SK-N-SH (cell line): ENCODE measurements at regions not wholly inside any gene's neighbourhood (a gene's known extent, or its start where the extent isn't known, plus 50 kb on each side); places are given as distances from the start of the nearest gene placed in this dataset.

ENCODE experiments used
- CTCF ChIA-PET: fragments of 300-600, 350-600 bp; formaldehyde crosslinking; extraction: SDS; loops from one replicate; lab custom pipeline; 2021; lab: Yijun Ruan, JAX
- POLR2A ChIA-PET: fragments of 350-600 bp; sonication (Branson Sonifier 250); formaldehyde crosslinking; extraction: SDS; loops from one replicate; lab custom pipeline; 2020; ENCODE audit warnings: antibody characterized with exemption, inconsistent platforms; lab: Yijun Ruan, JAX
- DNase-seq: peaks from one replicate; pipeline ENCODE4 v3.0.0; 2012
- H2AFZ ChIP-seq: fragments of 200-600 bp; sonication (generic); 2 replicates; pipeline ENCODE4 v1.8.1; 2016; ENCODE audit warnings: antibody characterized with exemption, mild to moderate bottlenecking, low read depth
- H3F3A ChIP-seq: fragments of 200-600 bp; sonication (generic); replicated peaks from 2 replicates; pipeline ENCODE3; 2016; ENCODE audit warnings: antibody characterized with exemption, mild to moderate bottlenecking; ENCODE audit not compliant: insufficient read depth
- H3K27ac ChIP-seq, 2 experiments: fragments of 200-500 bp in 1 of 2; fragments of 200-600 bp in 1 of 2; sonication (Bioruptor generic) in 1 of 2; sonication (generic), shearing (Covaris generic) in 1 of 2; 2 replicates each; pipeline versions ENCODE4 v1.5.1 to v1.6.1; 2014 to 2016; ENCODE audit warnings: low read depth in 2 of 2, inconsistent platforms in 1 of 2, low read length in 1 of 2, mild to moderate bottlenecking in 1 of 2, mixed read lengths in 1 of 2
- H3K27me3 ChIP-seq: fragments of 200-600 bp; sonication (generic), shearing (Covaris generic); 2 replicates; pipeline ENCODE4 v1.6.1; 2016; ENCODE audit warnings: mixed run types; ENCODE audit not compliant: insufficient read depth
- H3K36me3 ChIP-seq, 2 experiments: fragments of 200-500 bp in 1 of 2; fragments of 200-600 bp in 1 of 2; sonication (Bioruptor generic) in 1 of 2; sonication (generic) in 1 of 2; replicated peaks in 1 of 2; 2 replicates each; pipeline versions ENCODE3 to v1.5.1; 2014 to 2016; ENCODE audit warnings: low read length in 1 of 2, mild to moderate bottlenecking in 1 of 2; ENCODE audit not compliant: insufficient read depth in 2 of 2, control insufficient read depth in 1 of 2
- H3K4me1 ChIP-seq, 2 experiments: fragments of 200-500 bp in 1 of 2; fragments of 200-600 bp in 1 of 2; sonication (Bioruptor generic) in 1 of 2; sonication (generic), shearing (Covaris generic) in 1 of 2; 2 replicates each; pipeline versions ENCODE4 v1.5.1 to v1.6.1; 2014 to 2016; ENCODE audit warnings: low read depth in 1 of 2, low read length in 1 of 2, mixed run types in 1 of 2; ENCODE audit not compliant: insufficient read depth in 2 of 2, control insufficient read depth in 1 of 2
- H3K4me2 ChIP-seq: fragments of 200-600 bp; sonication (generic), shearing (Covaris generic); 2 replicates; pipeline ENCODE4 v1.6.1; 2017; ENCODE audit warnings: mixed run types
- H3K4me3 ChIP-seq, 2 experiments: fragments of 200-500 bp in 1 of 2; fragments of 200-600 bp in 1 of 2; sonication (Bioruptor generic) in 1 of 2; sonication (generic), shearing (Covaris generic) in 1 of 2; 2 replicates each; pipeline versions ENCODE4 v1.5.1 to v1.8.1; 2014 to 2016; ENCODE audit warnings: low read depth in 2 of 2, inconsistent platforms in 1 of 2, low read length in 1 of 2, mild to moderate bottlenecking in 1 of 2, mixed read lengths in 1 of 2, moderate library complexity in 1 of 2
- H3K79me2 ChIP-seq: fragments of 200-600 bp; sonication (generic); 2 replicates; pipeline ENCODE4 v1.8.1; 2017; ENCODE audit warnings: mild to moderate bottlenecking; ENCODE audit not compliant: insufficient read depth
- H3K9ac ChIP-seq: fragments of 200-600 bp; sonication (generic); 2 replicates; pipeline ENCODE4 v1.6.1; 2017; ENCODE audit warnings: mixed run types
- H3K9me2 ChIP-seq: fragments of 200-600 bp; sonication (generic); 2 replicates; pipeline ENCODE4 v1.6.1; 2017; ENCODE audit warnings: mixed run types
- H3K9me3 ChIP-seq: fragments of 200-600 bp; sonication (generic); 2 replicates; pipeline ENCODE4 v1.6.1; 2017; ENCODE audit warnings: mixed run types, mild to moderate bottlenecking, moderate library complexity
- H4K20me1 ChIP-seq: fragments of 200-600 bp; sonication (generic); 2 replicates; pipeline ENCODE4 v1.6.1; 2017; ENCODE audit warnings: mild to moderate bottlenecking, mixed run types; ENCODE audit not compliant: insufficient read depth
- EP300 ChIP-seq, 2 experiments: IDR thresholded peaks; 2 replicates each; pipeline versions ENCODE4 v1.4.0 to v1.6.1; 2012; ENCODE audit warnings: borderline replicate concordance in 1 of 2, low read depth in 1 of 2, low read length in 1 of 2
- FOSL2 ChIP-seq: IDR thresholded peaks from 2 replicates; pipeline ENCODE4 v1.4.0; 2012; ENCODE audit warnings: low read depth, mild to moderate bottlenecking, moderate library complexity, borderline replicate concordance
- FOXJ3 ChIP-seq: sonication (generic); formaldehyde crosslinking; IDR thresholded peaks from 2 replicates; pipeline ENCODE4 v1.5.1; 2020; ENCODE audit warnings: mild to moderate bottlenecking, missing genetic modification reagents
- GABPA ChIP-seq: IDR thresholded peaks from 2 replicates; pipeline ENCODE4 v1.4.0; 2012; ENCODE audit warnings: low read depth, mild to moderate bottlenecking
- JUND ChIP-seq: IDR thresholded peaks from 2 replicates; pipeline ENCODE4 v1.4.0; 2012
- MEF2A ChIP-seq: IDR thresholded peaks from 2 replicates; pipeline ENCODE4 v1.4.0; 2012; ENCODE audit warnings: low read depth, borderline replicate concordance
- MXI1 ChIP-seq: IDR thresholded peaks from 2 replicates; pipeline ENCODE4 v1.6.1; 2012; ENCODE audit warnings: mild to moderate bottlenecking, low read depth, low read length, improper control_type of control experiment
- NFIC ChIP-seq: IDR thresholded peaks from 2 replicates; pipeline ENCODE4 v1.4.0; 2012; ENCODE audit warnings: borderline replicate concordance
- RFX5 ChIP-seq: IDR thresholded peaks from 2 replicates; pipeline ENCODE4 v1.6.1; 2012; ENCODE audit warnings: mild to moderate bottlenecking, improper control_type of control experiment, low read length
- SMC3 ChIP-seq: IDR thresholded peaks from 2 replicates; pipeline ENCODE4 v1.6.1; 2012; ENCODE audit warnings: low read depth, low read length, improper control_type of control experiment
- TAF1 ChIP-seq: IDR thresholded peaks from 2 replicates; pipeline ENCODE4 v1.6.1; 2012; ENCODE audit warnings: low read depth, mild to moderate bottlenecking, low read length, moderate library complexity, borderline replicate concordance
- TCF12 ChIP-seq: IDR thresholded peaks from 2 replicates; pipeline ENCODE4 v1.4.0; 2012
- WGBS: methylation state at CpG from one replicate; pipeline ENCODE4 v1.1.6; 2017; ENCODE audit warnings: low lambda C conversion rate; 5-methylcytosine and 5-hydroxymethylcytosine counted together
- TF ChIP-seq, protein P1 (sequence below): IDR thresholded peaks from 2 replicates; pipeline ENCODE4 v1.4.0; 2012; ENCODE audit warnings: low read depth
- TF ChIP-seq, protein P2 (sequence below): IDR thresholded peaks from 2 replicates; pipeline ENCODE4 v1.4.0; 2012; ENCODE audit warnings: low read depth, borderline replicate concordance
- TF ChIP-seq, protein P3 (sequence below): fragments of 150-350 bp; IDR thresholded peaks from 2 replicates; pipeline ENCODE4 v1.6.1; 2016; ENCODE audit warnings: mild to moderate bottlenecking, low read depth, low read length
- TF ChIP-seq, protein P4 (sequence below): fragments of 150-350 bp; IDR thresholded peaks from 2 replicates; pipeline ENCODE4 v1.6.1; 2017; ENCODE audit warnings: antibody characterized with exemption, low read length, low read depth, borderline replicate concordance
- TF ChIP-seq, protein P5 (sequence below): IDR thresholded peaks from 2 replicates; pipeline ENCODE4 v1.4.0; 2012; ENCODE audit warnings: low read depth, borderline replicate concordance

DNA sequence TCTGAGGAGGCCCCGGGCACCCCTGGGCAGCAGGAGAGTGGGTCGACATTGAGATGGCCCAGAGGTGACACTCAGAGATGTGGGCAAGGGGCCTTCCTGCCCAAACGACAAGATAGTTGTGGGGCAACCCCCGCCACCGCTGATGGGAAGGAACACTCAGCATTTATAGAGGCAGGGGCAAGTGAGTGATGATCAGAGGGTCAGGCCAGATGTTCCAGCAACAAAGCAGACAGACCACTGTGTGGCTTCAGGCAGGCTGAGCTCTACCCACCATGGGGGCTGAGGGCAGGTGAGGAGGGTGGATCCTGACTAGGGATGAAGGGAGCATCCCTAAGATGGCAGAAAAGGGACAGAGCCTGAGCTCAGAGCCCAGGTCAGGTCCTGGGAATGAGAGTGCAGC, 362.7 kb downstream of the PTPRU start:
- WGBS, result 66% methylated on average over 3 of the region's 5 CpGs
- no peak overlapping the region for H3K4me2 ChIP-seq
- no peaks in the 10 kb centered on the region; a peak in 1 of 4 replicates for H3K4me1 ChIP-seq
- no peaks in the 10 kb centered on the region for H3K9me2 ChIP-seq
- no peak overlapping the region for H3K4me3 ChIP-seq
- CTCF ChIA-PET, result no interaction called here
- H4K20me1 ChIP-seq, result no peaks in the 10 kb centered on the region
- no peak overlapping the region for H2AFZ ChIP-seq
- TF ChIP-seq, protein P1, sequence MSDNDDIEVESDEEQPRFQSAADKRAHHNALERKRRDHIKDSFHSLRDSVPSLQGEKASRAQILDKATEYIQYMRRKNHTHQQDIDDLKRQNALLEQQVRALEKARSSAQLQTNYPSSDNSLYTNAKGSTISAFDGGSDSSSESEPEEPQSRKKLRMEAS, result no peak
- TF ChIP-seq GABPA, result no peak
- no peak for TF ChIP-seq RFX5
- no peak for TF ChIP-seq SMC3
- TF ChIP-seq, protein P2, sequence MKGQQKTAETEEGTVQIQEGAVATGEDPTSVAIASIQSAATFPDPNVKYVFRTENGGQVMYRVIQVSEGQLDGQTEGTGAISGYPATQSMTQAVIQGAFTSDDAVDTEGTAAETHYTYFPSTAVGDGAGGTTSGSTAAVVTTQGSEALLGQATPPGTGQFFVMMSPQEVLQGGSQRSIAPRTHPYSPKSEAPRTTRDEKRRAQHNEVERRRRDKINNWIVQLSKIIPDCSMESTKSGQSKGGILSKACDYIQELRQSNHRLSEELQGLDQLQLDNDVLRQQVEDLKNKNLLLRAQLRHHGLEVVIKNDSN, result no peak
- TF ChIP-seq FOSL2, result no peak
- H3F3A ChIP-seq, result no peaks in the 10 kb centered on the region
- H3K36me3 ChIP-seq, result no peaks in the 10 kb centered on the region
- H3K27me3 ChIP-seq, result no peaks in the 10 kb centered on the region; the same call in 1 of the 2 replicates
- no peaks in the 10 kb centered on the region for H3K79me2 ChIP-seq
- H3K9me3 ChIP-seq, result no peaks in the 10 kb centered on the region
- H3K27ac ChIP-seq, result no peak overlapping the region
- POLR2A ChIA-PET, result no interaction called here
- DNase-seq, result no peak
- no peak overlapping the region for H3K9ac ChIP-seq

DNA sequence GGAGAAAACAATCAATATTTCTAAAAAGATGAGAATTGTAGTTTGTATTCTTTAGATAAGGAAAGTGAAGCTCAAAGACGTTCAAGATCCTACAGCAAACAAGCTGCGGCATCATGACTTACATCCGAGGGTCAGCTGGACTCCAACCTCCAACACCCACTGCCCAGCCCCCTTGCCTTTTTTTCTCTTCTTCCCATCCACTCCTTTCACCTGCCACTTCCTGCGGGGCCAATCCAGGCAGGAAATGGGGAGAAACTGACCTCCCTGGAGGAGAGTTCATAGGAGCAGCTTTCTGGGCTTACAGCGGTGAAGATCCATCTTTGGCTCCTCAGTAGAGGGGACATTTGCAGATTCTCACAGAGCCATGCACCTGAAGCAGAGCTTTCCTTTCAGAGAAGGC, 361.5 kb downstream of the PTPRU start:
- 53% methylated on average over 5 of the region's 5 CpGs for WGBS
- no peak for DNase-seq
- Histone ChIP-seq H3K9me3 (no peaks in the 10 kb centered on the region), H3K27me3 (no peaks in the 10 kb centered on the region; the same call in 1 of the 2 replicates), H3K79me2 (no peaks in the 10 kb centered on the region)
- POLR2A ChIA-PET, result no interaction called here
- TF ChIP-seq, protein P1, result no peak
- TF ChIP-seq RFX5 (no peak), MEF2A (no peak), FOXJ3 (CRISPR knock-in tag) (no peak), GABPA (no peak), TCF12 (no peak), MXI1 (no peak), NFIC (no peak), JUND (no peak), TAF1 (no peak), FOSL2 (no peak), SMC3 (no peak), EP300 (IDR thresholded peaks at IDR 0.05; ENCODE audit: borderline replicate concordance in 1 of 2, low read depth in 1 of 2, low read length in 1 of 2) (no peak)
- TF ChIP-seq, protein P3, sequence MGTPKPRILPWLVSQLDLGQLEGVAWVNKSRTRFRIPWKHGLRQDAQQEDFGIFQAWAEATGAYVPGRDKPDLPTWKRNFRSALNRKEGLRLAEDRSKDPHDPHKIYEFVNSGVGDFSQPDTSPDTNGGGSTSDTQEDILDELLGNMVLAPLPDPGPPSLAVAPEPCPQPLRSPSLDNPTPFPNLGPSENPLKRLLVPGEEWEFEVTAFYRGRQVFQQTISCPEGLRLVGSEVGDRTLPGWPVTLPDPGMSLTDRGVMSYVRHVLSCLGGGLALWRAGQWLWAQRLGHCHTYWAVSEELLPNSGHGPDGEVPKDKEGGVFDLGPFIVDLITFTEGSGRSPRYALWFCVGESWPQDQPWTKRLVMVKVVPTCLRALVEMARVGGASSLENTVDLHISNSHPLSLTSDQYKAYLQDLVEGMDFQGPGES, result no peak
- TF ChIP-seq, protein P4, sequence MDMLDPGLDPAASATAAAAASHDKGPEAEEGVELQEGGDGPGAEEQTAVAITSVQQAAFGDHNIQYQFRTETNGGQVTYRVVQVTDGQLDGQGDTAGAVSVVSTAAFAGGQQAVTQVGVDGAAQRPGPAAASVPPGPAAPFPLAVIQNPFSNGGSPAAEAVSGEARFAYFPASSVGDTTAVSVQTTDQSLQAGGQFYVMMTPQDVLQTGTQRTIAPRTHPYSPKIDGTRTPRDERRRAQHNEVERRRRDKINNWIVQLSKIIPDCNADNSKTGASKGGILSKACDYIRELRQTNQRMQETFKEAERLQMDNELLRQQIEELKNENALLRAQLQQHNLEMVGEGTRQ, result no peak
- TF ChIP-seq, protein P5, sequence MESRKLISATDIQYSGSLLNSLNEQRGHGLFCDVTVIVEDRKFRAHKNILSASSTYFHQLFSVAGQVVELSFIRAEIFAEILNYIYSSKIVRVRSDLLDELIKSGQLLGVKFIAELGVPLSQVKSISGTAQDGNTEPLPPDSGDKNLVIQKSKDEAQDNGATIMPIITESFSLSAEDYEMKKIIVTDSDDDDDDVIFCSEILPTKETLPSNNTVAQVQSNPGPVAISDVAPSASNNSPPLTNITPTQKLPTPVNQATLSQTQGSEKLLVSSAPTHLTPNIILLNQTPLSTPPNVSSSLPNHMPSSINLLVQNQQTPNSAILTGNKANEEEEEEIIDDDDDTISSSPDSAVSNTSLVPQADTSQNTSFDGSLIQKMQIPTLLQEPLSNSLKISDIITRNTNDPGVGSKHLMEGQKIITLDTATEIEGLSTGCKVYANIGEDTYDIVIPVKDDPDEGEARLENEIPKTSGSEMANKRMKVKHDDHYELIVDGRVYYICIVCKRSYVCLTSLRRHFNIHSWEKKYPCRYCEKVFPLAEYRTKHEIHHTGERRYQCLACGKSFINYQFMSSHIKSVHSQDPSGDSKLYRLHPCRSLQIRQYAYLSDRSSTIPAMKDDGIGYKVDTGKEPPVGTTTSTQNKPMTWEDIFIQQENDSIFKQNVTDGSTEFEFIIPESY, result no peak
- TF ChIP-seq, all 33 proteins: peak for 0
- Histone ChIP-seq H3K36me3 (no peaks in the 10 kb centered on the region), H2AFZ (no peak overlapping the region), H4K20me1 (no peaks in the 10 kb centered on the region), H3K9me2 (no peaks in the 10 kb centered on the region), H3F3A (no peaks in the 10 kb centered on the region), H3K9ac (no peak overlapping the region), H3K27ac (no peak overlapping the region), H3K4me3 (no peak overlapping the region), H3K4me1 (peaks cover 0 to 1% of the 10 kb centered on the region in 2 experiments; a peak in 1 of 4 replicates), H3K4me2 (no peak overlapping the region)
- CTCF ChIA-PET, result no interaction called here
